HepG2 (cell line): ENCODE measurements at regions not wholly inside any gene's neighbourhood (a gene's known extent, or its start where the extent isn't known, plus 50 kb on each side); places are given as distances from the start of the nearest gene placed in this dataset.

Experiments
- ATAC-seq: fragments of 200-7000 bp; cut with Tn5 transposase; 3 replicates; pipeline ENCODE4 v1.9.1; 2020; ENCODE audit warnings: mild to moderate bottlenecking, moderate library complexity
- BruUV-seq: library from RNA; stranded (reverse); fragments of 400-500 nt; replicated peaks from 2 replicates; lab custom pipeline; 2021; lab: Mats Ljungman, UMichigan
- CTCF ChIA-PET: fragments of 300-600 bp; formaldehyde crosslinking; extraction: SDS; loops from one replicate; lab custom pipeline; 2021; ENCODE audit warnings: low total read pairs, inconsistent platforms, low intra/inter-chr PET ratio; lab: Yijun Ruan, JAX
- POLR2A ChIA-PET: fragments of 350-600 bp; sonication (Branson Sonifier 250); formaldehyde crosslinking; loops from one replicate; lab custom pipeline; 2020; ENCODE audit warnings: antibody characterized with exemption, inconsistent platforms; lab: Yijun Ruan, JAX
- DNase-seq: peaks from one replicate; pipeline ENCODE4 v3.0.0-alpha.2; 2015; ENCODE audit warnings: low spot score
- FAIRE-seq: peaks from 3 replicates; lab custom pipeline; 2011; peaks lifted over from hg19 to GRCh38; lab: Jason Lieb, UNC
- H2AFZ ChIP-seq: one replicate; pipeline ENCODE4 v1.6.1; 2011; ENCODE audit warnings: low read length, inconsistent platforms
- H3K27ac ChIP-seq: fragments of 300-600 bp; 3 replicates; pipeline ENCODE4 v1.8.0; 2011; ENCODE audit warnings: mixed run types, mild to moderate bottlenecking, mixed read lengths, low read length, inconsistent platforms; ENCODE audit not compliant: insufficient read depth; ENCODE audit errors: extremely low read length
- H3K27me3 ChIP-seq, 2 experiments: fragments of 200-600 bp in 1 of 2; 2 replicates in 1 of 2; 3 replicates in 1 of 2; pipeline versions ENCODE4 v1.6.0 to v1.8.0; 2011; ENCODE audit warnings: low read length in 2 of 2, mild to moderate bottlenecking in 2 of 2, moderate library complexity in 2 of 2, inconsistent platforms in 1 of 2; ENCODE audit not compliant: insufficient read depth in 2 of 2, control insufficient read depth in 1 of 2
- H3K36me3 ChIP-seq, 2 experiments: fragments of 200-600 bp in 1 of 2; replicated peaks in 1 of 2; 2 replicates in 1 of 2; 3 replicates in 1 of 2; pipeline versions ENCODE4 v1.5.1 to v1.8.0; 2011; ENCODE audit warnings: low read length in 2 of 2, inconsistent platforms in 1 of 2; ENCODE audit not compliant: insufficient read depth in 2 of 2, control insufficient read depth in 1 of 2
- H3K4me1 ChIP-seq: 2 replicates; pipeline ENCODE4 v1.5.1; 2012; ENCODE audit warnings: low read length, inconsistent platforms; ENCODE audit not compliant: insufficient read depth
- H3K4me2 ChIP-seq: 2 replicates; pipeline ENCODE4 v1.6.0; 2011; ENCODE audit warnings: low read depth, low read length, inconsistent platforms
- H3K4me3 ChIP-seq, 3 experiments: fragments of 200-600 bp in 1 of 3; sonication (generic), shearing (Covaris generic) in 1 of 3; replicated peaks in 1 of 3; 2 replicates each; pipeline ENCODE4 v1.5.1; 2011 to 2016; ENCODE audit warnings: low read length in 3 of 3, inconsistent platforms in 2 of 3, low read depth in 2 of 3, mild to moderate bottlenecking in 2 of 3, control low read depth in 1 of 3, mixed read lengths in 1 of 3; ENCODE audit not compliant: insufficient read depth in 1 of 3
- H3K79me2 ChIP-seq: one replicate; pipeline ENCODE4 v1.6.1; 2011; ENCODE audit warnings: low read length, inconsistent platforms; ENCODE audit not compliant: insufficient read depth
- H3K9ac ChIP-seq: 2 replicates; pipeline ENCODE4 v1.6.0; 2011; ENCODE audit warnings: mild to moderate bottlenecking, low read depth, low read length, inconsistent platforms; ENCODE audit not compliant: insufficient read depth
- H3K9me3 ChIP-seq: 2 replicates; pipeline ENCODE4 v1.5.1; 2012; ENCODE audit warnings: mild to moderate bottlenecking, low read length
- H4K20me1 ChIP-seq: 2 replicates; pipeline ENCODE4 v1.6.0; 2011; ENCODE audit warnings: inconsistent platforms, mild to moderate bottlenecking, low read length, moderate library complexity; ENCODE audit not compliant: insufficient read depth
- HDAC6 ChIP-seq: fragments of 200-600 bp; sonication (generic); IDR thresholded peaks from 2 replicates; pipeline ENCODE4 v1.7.0; 2017; ENCODE audit warnings: mild to moderate bottlenecking, antibody characterized with exemption, low read length, low read depth
- KMT2A ChIP-seq: sonication (generic); formaldehyde crosslinking; IDR thresholded peaks from 2 replicates; pipeline ENCODE4 v1.4.0; 2020; ENCODE audit warnings: missing genetic modification reagents
- NFKBIZ ChIP-seq: IDR thresholded peaks from 2 replicates; pipeline ENCODE4 v1.6.1; 2018; ENCODE audit warnings: missing genetic modification reagents, missing compliant biosample characterization
- PHB2 ChIP-seq: fragments of 450-650 bp; IDR thresholded peaks from 2 replicates; pipeline ENCODE4 v1.6.1; 2018; ENCODE audit not compliant: partially characterized antibody
- POGZ ChIP-seq: sonication (generic); formaldehyde crosslinking; IDR thresholded peaks from 2 replicates; pipeline ENCODE4 v1.4.0; 2020; ENCODE audit warnings: mild to moderate bottlenecking, missing genetic modification reagents
- SIX4 ChIP-seq: sonication (generic); formaldehyde crosslinking; IDR thresholded peaks from 2 replicates; pipeline ENCODE4 v1.4.0; 2020; ENCODE audit warnings: missing genetic modification reagents
- ZFP41 ChIP-seq: sonication (generic); formaldehyde crosslinking; IDR thresholded peaks from 2 replicates; pipeline ENCODE4 v1.4.0; 2020; ENCODE audit warnings: mild to moderate bottlenecking, missing genetic modification reagents, borderline replicate concordance
- ZNF567 ChIP-seq: sonication (generic); formaldehyde crosslinking; IDR thresholded peaks from 2 replicates; pipeline ENCODE4 v1.8.1; 2023; ENCODE audit warnings: mild to moderate bottlenecking, missing genetic modification reagents, borderline replicate concordance
- ZNF569 ChIP-seq: sonication (generic); formaldehyde crosslinking; IDR thresholded peaks from 2 replicates; pipeline ENCODE4 v1.5.0; 2020; ENCODE audit warnings: mild to moderate bottlenecking, missing genetic modification reagents, moderate library complexity, borderline replicate concordance
- WGBS: methylation state at CpG from one replicate; pipeline ENCODE4 v1.1.6; 2017; ENCODE audit warnings: low lambda C conversion rate; 5-methylcytosine and 5-hydroxymethylcytosine counted together
- in situ Hi-C: cut with HindIII; loops from 2 replicates; pipeline ENCODE4 v1.10.0; 2017; ENCODE audit warnings: low pct_unique_long_range_greater_than_20kb; ENCODE audit not compliant: extremely low pct_ligation_motif_present
- intact Hi-C: fragments of 100-400 bp; cut with micrococcal nuclease; formaldehyde crosslinking; loops from one replicate; pipeline ENCODE4 v1.10.0; 2022; ENCODE audit not compliant: unreplicated experiment
- TF ChIP-seq, protein P1 (sequence below): sonication (generic); formaldehyde crosslinking; IDR thresholded peaks from 2 replicates; pipeline ENCODE4 v1.5.0; 2020; ENCODE audit warnings: mild to moderate bottlenecking, missing genetic modification reagents
- TF ChIP-seq, protein P2 (sequence below): sonication (generic); formaldehyde crosslinking; IDR thresholded peaks from 2 replicates; pipeline ENCODE4 v1.8.0; 2022; ENCODE audit warnings: missing genetic modification reagents, mild to moderate bottlenecking, inconsistent platforms, borderline replicate concordance
- TF ChIP-seq, protein P3 (sequence below): sonication (generic); formaldehyde crosslinking; IDR thresholded peaks from 2 replicates; pipeline ENCODE4 v1.9.0; 2021; ENCODE audit warnings: missing genetic modification reagents, mild to moderate bottlenecking, borderline replicate concordance

DNA sequence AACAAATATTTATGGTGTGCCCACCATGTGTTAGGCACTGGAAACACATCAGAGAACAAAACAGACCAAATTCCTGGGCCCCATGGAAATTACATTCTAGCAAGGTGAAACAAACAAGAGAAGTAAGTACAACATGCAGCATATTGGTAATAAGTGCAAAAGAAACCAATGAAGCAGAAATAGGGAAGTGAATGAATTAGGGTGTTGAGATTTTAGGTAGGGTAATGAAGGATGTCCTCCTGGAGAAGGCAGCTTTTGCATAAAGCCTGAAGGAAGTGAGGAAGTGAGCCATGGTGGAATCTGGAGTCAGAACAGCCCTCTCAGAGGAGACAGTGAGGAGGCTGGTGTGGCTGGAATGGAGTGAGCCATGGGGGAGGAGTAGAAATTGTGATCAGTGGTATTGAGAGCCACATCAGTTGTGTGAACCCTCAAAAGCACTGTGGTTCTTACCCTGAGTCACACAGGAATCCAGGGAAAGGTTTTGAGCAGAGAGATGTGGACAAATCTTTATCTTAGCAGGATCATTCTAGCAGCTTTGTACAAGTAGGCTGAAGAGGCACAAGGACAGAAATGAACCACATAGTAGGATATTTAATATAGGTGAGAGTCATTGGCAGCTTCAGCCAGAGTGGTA is 52.7 kb upstream of the ARL15 start:
- POLR2A ChIA-PET, result no interaction called here
- in situ Hi-C loops, result no loop called here
- TF ChIP-seq HDAC6, result no peak
- no peak for TF ChIP-seq ZFP41 (CRISPR knock-in tag)
- TF ChIP-seq, protein P1, sequence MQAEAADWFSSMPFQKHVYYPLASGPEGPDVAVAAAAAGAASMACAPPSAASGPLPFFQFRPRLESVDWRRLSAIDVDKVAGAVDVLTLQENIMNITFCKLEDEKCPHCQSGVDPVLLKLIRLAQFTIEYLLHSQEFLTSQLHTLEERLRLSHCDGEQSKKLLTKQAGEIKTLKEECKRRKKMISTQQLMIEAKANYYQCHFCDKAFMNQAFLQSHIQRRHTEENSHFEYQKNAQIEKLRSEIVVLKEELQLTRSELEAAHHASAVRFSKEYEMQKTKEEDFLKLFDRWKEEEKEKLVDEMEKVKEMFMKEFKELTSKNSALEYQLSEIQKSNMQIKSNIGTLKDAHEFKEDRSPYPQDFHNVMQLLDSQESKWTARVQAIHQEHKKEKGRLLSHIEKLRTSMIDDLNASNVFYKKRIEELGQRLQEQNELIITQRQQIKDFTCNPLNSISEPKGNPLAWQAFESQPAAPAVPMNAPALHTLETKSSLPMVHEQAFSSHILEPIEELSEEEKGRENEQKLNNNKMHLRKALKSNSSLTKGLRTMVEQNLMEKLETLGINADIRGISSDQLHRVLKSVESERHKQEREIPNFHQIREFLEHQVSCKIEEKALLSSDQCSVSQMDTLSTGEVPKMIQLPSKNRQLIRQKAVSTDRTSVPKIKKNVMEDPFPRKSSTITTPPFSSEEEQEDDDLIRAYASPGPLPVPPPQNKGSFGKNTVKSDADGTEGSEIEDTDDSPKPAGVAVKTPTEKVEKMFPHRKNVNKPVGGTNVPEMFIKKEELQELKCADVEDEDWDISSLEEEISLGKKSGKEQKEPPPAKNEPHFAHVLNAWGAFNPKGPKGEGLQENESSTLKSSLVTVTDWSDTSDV (CRISPR knock-in tag), result no peak
- TF ChIP-seq, all 625 proteins: peak for 0
- Histone ChIP-seq H3K4me1 (peaks cover 11% of the 10 kb centered on the region), H3K9ac (no peak overlapping the region), H4K20me1 (no peaks in the 10 kb centered on the region), H3K79me2 (no peaks in the 10 kb centered on the region), H2AFZ (no peak overlapping the region), H3K9me3 (no peaks in the 10 kb centered on the region), H3K4me3 (no peak overlapping the region), H3K27me3 (no peaks in the 10 kb centered on the region; a peak in 1 of 5 replicates), H3K27ac (no peak overlapping the region), H3K4me2 (no peak overlapping the region), H3K36me3 (no peaks in the 10 kb centered on the region)
- CTCF ChIA-PET, result no interaction called here
- no peak for FAIRE-seq
- DNase-seq, result no peak
- ATAC-seq, result no peak
- intact Hi-C loops, result no loop called here
- no TSS peak for BruUV-seq

DNA sequence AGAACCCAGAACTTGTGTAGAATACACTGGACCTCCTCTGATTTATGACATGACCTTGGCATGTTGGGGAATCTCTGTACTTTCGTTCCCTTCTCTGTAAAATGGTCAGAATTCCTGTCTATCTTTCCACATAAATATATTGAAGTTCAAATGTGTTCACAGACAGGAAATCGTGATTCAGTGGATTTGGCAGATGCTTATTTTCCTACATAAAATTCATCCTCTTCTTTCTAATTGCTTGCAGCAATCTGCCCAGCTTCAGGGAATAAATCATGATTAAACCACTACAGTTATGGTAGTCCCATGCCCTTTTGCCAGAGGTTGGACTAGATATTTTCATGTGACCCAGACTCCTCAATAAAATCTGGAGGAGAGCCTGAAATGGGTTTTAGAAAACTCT is 52.1 kb upstream of the ARL15 start:
- Histone ChIP-seq H2AFZ (no peak overlapping the region), H3K79me2 (no peaks in the 10 kb centered on the region), H3K9ac (no peak overlapping the region), H3K4me2 (no peak overlapping the region), H3K27me3 (no peaks in the 10 kb centered on the region; a peak in 1 of 5 replicates), H3K9me3 (no peaks in the 10 kb centered on the region), H4K20me1 (no peaks in the 10 kb centered on the region), H3K36me3 (no peaks in the 10 kb centered on the region), H3K4me1 (peaks cover 11% of the 10 kb centered on the region), H3K4me3 (no peak overlapping the region), H3K27ac (no peak overlapping the region)
- DNase-seq (no peak), FAIRE-seq (no peak), ATAC-seq (no peak)
- WGBS, result 42% methylated on average over 2 of the region's 2 CpGs
- CTCF ChIA-PET, result no interaction called here
- POLR2A ChIA-PET, result no interaction called here
- BruUV-seq, result no TSS peak
- intact Hi-C loops, result no loop called here
- TF ChIP-seq KMT2A (CRISPR knock-in tag) (no peak), PHB2 (no peak), SIX4 (no peak), ZNF567 (CRISPR knock-in tag) (no peak), ZNF569 (CRISPR knock-in tag) (no peak), NFKBIZ (CRISPR knock-in tag) (no peak), POGZ (no peak)
- TF ChIP-seq, protein P2, sequence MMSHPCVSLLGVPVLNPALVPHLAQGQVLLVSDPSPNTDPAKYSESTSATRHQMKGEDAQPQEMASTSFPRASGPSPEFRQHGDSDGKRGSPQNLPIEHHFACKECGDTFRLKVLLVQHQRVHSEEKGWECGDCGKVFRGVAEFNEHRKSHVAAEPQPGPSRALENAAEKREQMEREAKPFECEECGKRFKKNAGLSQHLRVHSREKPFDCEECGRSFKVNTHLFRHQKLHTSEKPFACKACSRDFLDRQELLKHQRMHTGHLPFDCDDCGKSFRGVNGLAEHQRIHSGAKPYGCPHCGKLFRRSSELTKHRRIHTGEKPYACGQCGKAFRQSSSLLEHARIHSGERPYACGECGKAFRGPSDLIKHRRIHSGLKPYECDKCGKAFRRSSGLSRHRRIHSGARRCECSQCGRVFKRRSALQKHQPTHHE (CRISPR knock-in tag), result no peak
- TF ChIP-seq, protein P3, sequence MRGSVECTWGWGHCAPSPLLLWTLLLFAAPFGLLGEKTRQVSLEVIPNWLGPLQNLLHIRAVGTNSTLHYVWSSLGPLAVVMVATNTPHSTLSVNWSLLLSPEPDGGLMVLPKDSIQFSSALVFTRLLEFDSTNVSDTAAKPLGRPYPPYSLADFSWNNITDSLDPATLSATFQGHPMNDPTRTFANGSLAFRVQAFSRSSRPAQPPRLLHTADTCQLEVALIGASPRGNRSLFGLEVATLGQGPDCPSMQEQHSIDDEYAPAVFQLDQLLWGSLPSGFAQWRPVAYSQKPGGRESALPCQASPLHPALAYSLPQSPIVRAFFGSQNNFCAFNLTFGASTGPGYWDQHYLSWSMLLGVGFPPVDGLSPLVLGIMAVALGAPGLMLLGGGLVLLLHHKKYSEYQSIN (CRISPR knock-in tag), result no peak
- in situ Hi-C loops, result no loop called here
